H9 (cell line): ENCODE measurements at regions not wholly inside any gene's neighbourhood (a gene's known extent, or its start where the extent isn't known, plus 50 kb on each side); places are given as distances from the start of the nearest gene placed in this dataset.

Experiments used
- DNase-seq: peaks from one replicate; pipeline ENCODE4 v3.0.0-alpha.2; 2017
- H2AFZ ChIP-seq: one replicate; pipeline ENCODE4 v1.6.1; 2013; ENCODE audit warnings: mild to moderate bottlenecking, low read length, control low read depth, moderate library complexity
- H2AK5ac ChIP-seq: 2 replicates; pipeline ENCODE4 v1.6.1; 2013; ENCODE audit warnings: low read length, control low read depth, mixed read lengths; ENCODE audit not compliant: insufficient read length
- H2BK120ac ChIP-seq: one replicate; pipeline ENCODE4 v1.6.1; 2013; ENCODE audit warnings: low read depth, mild to moderate bottlenecking, low read length, control low read depth, inconsistent platforms; ENCODE audit not compliant: poor library complexity, severe bottlenecking
- H2BK12ac ChIP-seq: 2 replicates; pipeline ENCODE4 v1.6.1; 2013; ENCODE audit warnings: low read length, control low read depth, mixed read lengths, low read depth; ENCODE audit not compliant: insufficient read length
- H2BK15ac ChIP-seq: 2 replicates; pipeline ENCODE4 v1.6.1; 2013; ENCODE audit warnings: low read depth, low read length, control low read depth
- H2BK20ac ChIP-seq: one replicate; pipeline ENCODE4 v1.6.1; 2013; ENCODE audit warnings: low read depth, mild to moderate bottlenecking, low read length, control low read depth, inconsistent platforms; ENCODE audit not compliant: poor library complexity, severe bottlenecking
- H2BK5ac ChIP-seq: 2 replicates; pipeline ENCODE4 v1.6.1; 2013; ENCODE audit warnings: low read length, control low read depth, mixed read lengths; ENCODE audit not compliant: insufficient read length
- H3K14ac ChIP-seq: 2 replicates; pipeline ENCODE4 v1.6.1; 2013; ENCODE audit warnings: low read length, control low read depth; ENCODE audit not compliant: insufficient read depth
- H3K18ac ChIP-seq: 2 replicates; pipeline ENCODE4 v1.6.1; 2013; ENCODE audit warnings: low read depth, mild to moderate bottlenecking, mixed read lengths, low read length, control low read depth; ENCODE audit not compliant: insufficient read length
- H3K23ac ChIP-seq: 2 replicates; pipeline ENCODE4 v1.6.1; 2013; ENCODE audit warnings: low read length, control low read depth, mixed read lengths, low read depth; ENCODE audit not compliant: insufficient read length
- H3K23me2 ChIP-seq: 2 replicates; pipeline ENCODE4 v1.6.1; 2013; ENCODE audit warnings: low read depth, mild to moderate bottlenecking, mixed read lengths, low read length, control low read depth; ENCODE audit not compliant: insufficient read length, poor library complexity, severe bottlenecking
- H3K27ac ChIP-seq: 2 replicates; pipeline ENCODE4 v1.5.1; 2013; ENCODE audit warnings: low read length, control low read depth, mixed read lengths, low read depth; ENCODE audit not compliant: insufficient read length
- H3K27me3 ChIP-seq: 2 replicates; pipeline ENCODE4 v1.6.1; 2013; ENCODE audit warnings: low read length, control low read depth, inconsistent platforms; ENCODE audit not compliant: insufficient read depth
- H3K4ac ChIP-seq: 2 replicates; pipeline ENCODE4 v1.6.1; 2013; ENCODE audit warnings: low read depth, mild to moderate bottlenecking, control low read depth, inconsistent platforms, low read length, moderate library complexity
- H3K4me1 ChIP-seq: 2 replicates; pipeline ENCODE4 v1.6.1; 2013; ENCODE audit warnings: low read length, control low read depth, inconsistent platforms; ENCODE audit not compliant: insufficient read depth
- H3K4me2 ChIP-seq: 2 replicates; pipeline ENCODE4 v1.6.1; 2013; ENCODE audit warnings: low read length, control low read depth, mixed read lengths; ENCODE audit not compliant: insufficient read length, insufficient read depth
- H3K56ac ChIP-seq: 2 replicates; pipeline ENCODE4 v1.6.1; 2013; ENCODE audit warnings: low read depth, mild to moderate bottlenecking, mixed read lengths, low read length, control low read depth; ENCODE audit not compliant: insufficient read length
- H3K79me1 ChIP-seq: 2 replicates; pipeline ENCODE4 v1.6.1; 2013; ENCODE audit warnings: low read depth, mild to moderate bottlenecking, moderate library complexity, low read length, control low read depth, inconsistent platforms; ENCODE audit not compliant: insufficient read depth, poor library complexity, severe bottlenecking
- H3K79me2 ChIP-seq: 2 replicates; pipeline ENCODE4 v1.6.1; 2013; ENCODE audit warnings: low read length, control low read depth, inconsistent platforms; ENCODE audit not compliant: insufficient read depth
- H3K9ac ChIP-seq: 2 replicates; pipeline ENCODE4 v1.6.1; 2013; ENCODE audit warnings: low read length, control low read depth, mixed read lengths; ENCODE audit not compliant: insufficient read length; ENCODE audit errors: extremely low read depth
- H3K9me3 ChIP-seq: one replicate; pipeline ENCODE4 v1.6.1; 2013; ENCODE audit warnings: low read depth, low read length, inconsistent platforms; ENCODE audit not compliant: control insufficient read depth
- H3T11ph ChIP-seq: one replicate; pipeline ENCODE4 v1.6.1; 2013; ENCODE audit warnings: mild to moderate bottlenecking, low read length, control low read depth, inconsistent platforms
- H4K20me1 ChIP-seq: one replicate; pipeline ENCODE4 v1.6.1; 2013; ENCODE audit not compliant: control insufficient read depth, insufficient read length, insufficient read depth
- H4K5ac ChIP-seq: 2 replicates; pipeline ENCODE4 v1.6.1; 2013; ENCODE audit warnings: low read depth, mild to moderate bottlenecking, mixed read lengths, low read length, control low read depth; ENCODE audit not compliant: insufficient read length
- H4K8ac ChIP-seq: replicated peaks from 2 replicates; pipeline ENCODE4 v1.6.1; 2013; ENCODE audit warnings: low read length, control low read depth, mixed read lengths, low read depth; ENCODE audit not compliant: insufficient read length
- H4K91ac ChIP-seq: 2 replicates; pipeline ENCODE4 v1.6.1; 2013; ENCODE audit warnings: low read depth, mild to moderate bottlenecking, moderate library complexity, mixed read lengths, low read length, control low read depth; ENCODE audit not compliant: insufficient read length
- H3K27ac Mint-ChIP-seq, 3 experiments: 2 replicates in 2 of 3; 3 replicates in 1 of 3; pipeline ENCODE4 v1.8.0; 2020 to 2021; ENCODE audit warnings: mixed read lengths in 3 of 3, mild to moderate bottlenecking in 1 of 3, moderate library complexity in 1 of 3
- H3K27me3 Mint-ChIP-seq: 2 replicates; pipeline ENCODE4 v1.8.0; 2021; ENCODE audit warnings: low read depth, mild to moderate bottlenecking, moderate library complexity, mixed read lengths
- H3K36me3 Mint-ChIP-seq, 3 experiments: 2 replicates in 2 of 3; 3 replicates in 1 of 3; pipeline ENCODE4 v1.8.0; 2020 to 2021; ENCODE audit warnings: low read depth in 3 of 3, mixed read lengths in 3 of 3; ENCODE audit not compliant: insufficient read depth in 1 of 3
- H3K4me1 Mint-ChIP-seq, 2 experiments: 2 replicates each; pipeline ENCODE4 v1.8.0; 2020; ENCODE audit warnings: mixed read lengths in 2 of 2
- H3K4me3 Mint-ChIP-seq, 2 experiments: 2 replicates in 1 of 2; 3 replicates in 1 of 2; pipeline ENCODE4 v1.8.0; 2020 to 2021; ENCODE audit warnings: mild to moderate bottlenecking in 2 of 2, mixed read lengths in 2 of 2, moderate library complexity in 1 of 2
- H3K9me3 Mint-ChIP-seq, 2 experiments: 2 replicates in 1 of 2; 3 replicates in 1 of 2; pipeline ENCODE4 v1.8.0; 2020; ENCODE audit warnings: mild to moderate bottlenecking in 2 of 2, mixed read lengths in 2 of 2, moderate library complexity in 1 of 2
- CTCF ChIP-seq: fragments of 200-600 bp; sonication (generic); conservative IDR thresholded peaks from 3 replicates; pipeline ENCODE4 v1.8.0; 2021; ENCODE audit warnings: antibody characterized with exemption, mild to moderate bottlenecking

GRCh38 chr3:187586226-187586625, 84.0 kb downstream of the SST start:
- Mint-ChIP-seq H3K4me3 (no peak overlapping the region), H3K4me1 (peaks cover 9 to 12% of the 10 kb centered on the region in 2 experiments), H3K27ac (no peak overlapping the region), H3K27me3 (no peaks in the 10 kb centered on the region; the same call in 1 of the 2 replicates), H3K36me3 (no peaks in the 10 kb centered on the region), H3K9me3 (peaks cover 2 to 3% of the 10 kb centered on the region in 2 experiments; a peak in 2 of 5 replicates)
- Histone ChIP-seq H3K18ac (no peak overlapping the region), H3K27me3 (no peaks in the 10 kb centered on the region), H4K91ac (no peak overlapping the region), H3K14ac (no peak overlapping the region), H3K23me2 (no peaks in the 10 kb centered on the region), H4K20me1 (no peaks in the 10 kb centered on the region), H2AFZ (no peak overlapping the region), H3K4me1 (peaks cover 1% of the 10 kb centered on the region; the same call in 1 of the 2 replicates), H2BK12ac (no peak overlapping the region), H3K4me2 (no peak overlapping the region), H3K79me2 (no peaks in the 10 kb centered on the region), H2BK120ac (no peak overlapping the region), H2BK20ac (no peak overlapping the region), H2BK5ac (no peak overlapping the region), H3K79me1 (no peaks in the 10 kb centered on the region), H2BK15ac (no peak overlapping the region), H3K4ac (no peak overlapping the region), H2AK5ac (no peak overlapping the region), H3K56ac (no peak overlapping the region), H3K9me3 (no peaks in the 10 kb centered on the region), H3K27ac (no peak overlapping the region), H3T11ph (no peak overlapping the region), H3K9ac (no peak overlapping the region), H4K8ac (no peak overlapping the region), H4K5ac (no peak overlapping the region), H3K23ac (no peak overlapping the region)
- DNase-seq, result no peak
- TF ChIP-seq CTCF, result no peak
